ENCODE measurements at regions not wholly inside any gene's neighbourhood (a gene's known extent, or its start where the extent isn't known, plus 50 kb on each side); places are given as distances from the start of the nearest gene placed in this dataset.

DNA sequence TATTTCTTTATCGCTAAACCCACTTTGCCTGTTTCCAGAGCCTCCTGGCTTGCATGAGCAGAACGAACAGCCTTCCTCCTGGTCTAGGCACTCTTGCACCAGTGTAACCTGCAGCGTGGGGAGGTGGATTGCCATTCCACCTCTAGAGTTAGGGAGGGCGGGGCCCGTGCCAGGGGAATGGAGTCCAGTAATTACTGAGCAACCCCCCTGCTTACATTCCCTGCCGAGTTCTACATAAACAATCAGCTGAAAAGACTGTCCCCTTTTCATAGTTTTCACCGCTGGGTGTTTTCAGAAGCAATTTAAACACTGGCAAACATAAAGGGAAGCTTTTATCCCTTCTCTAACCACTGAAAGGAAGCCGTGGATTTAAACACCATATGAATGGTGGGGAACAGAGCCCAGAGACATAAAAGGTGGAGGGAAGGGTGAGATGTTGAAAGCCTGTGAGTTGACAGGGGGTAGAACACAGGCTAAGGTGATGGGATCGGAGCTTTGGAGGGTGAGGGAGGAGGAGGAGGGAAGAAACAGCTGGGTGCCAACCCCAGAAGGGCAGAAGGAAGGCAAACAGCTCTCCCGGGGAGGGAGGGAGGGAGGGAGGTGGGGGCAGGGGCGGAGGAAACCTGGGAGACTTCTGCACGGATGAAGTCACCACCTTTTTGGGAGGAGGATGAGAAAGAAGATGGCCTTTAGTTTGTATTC is 68.0 kb upstream of the WDR26 start:
- TF ChIP-seq EZH2phosphoT487 (IDR thresholded peaks at IDR 0.05; ENCODE audit: insufficient read depth, low read depth) (no peak), EZH2 (IDR thresholded peaks at IDR 0.05; ENCODE audit: insufficient read depth, poor library complexity, severe bottlenecking) (no peak)

All from GM23248 (cell line).